Tibial artery (tissue), 4 donors: ENCODE measurements at regions not wholly inside any gene's neighbourhood (a gene's known extent, or its start where the extent isn't known, plus 50 kb on each side); places are given as distances from the start of the nearest gene placed in this dataset.

ENCODE experiments used
- DNase-seq, 2 donors: peaks; one replicate each; pipeline ENCODE4 v3.0.0-alpha.2; 2019
- H3K27ac ChIP-seq, 2 donors: fragments of 200-600 bp; sonication (generic) in 1 of 2; 1 replicate in 1 of 2; 2 replicates in 1 of 2; pipeline ENCODE4 v1.5.1; 2018 to 2019; ENCODE audit warnings: mild to moderate bottlenecking in 1 of 2
- H3K27me3 ChIP-seq, 2 donors: fragments of 200-600 bp; sonication (generic) in 1 of 2; one replicate each; pipeline versions ENCODE4 v1.5.1 to v1.6.0; 2016 to 2019
- H3K36me3 ChIP-seq, 3 donors: fragments of 200-600 bp; sonication (generic) in 2 of 3; one replicate each; pipeline ENCODE4 v1.5.1; 2016 to 2019; ENCODE audit warnings: mild to moderate bottlenecking in 2 of 3
- H3K4me1 ChIP-seq, 4 donors: fragments of 200-600 bp; sonication (generic) in 2 of 4; 1 replicate in 3 of 4; 2 replicates in 1 of 4; pipeline ENCODE4 v1.5.1; 2016 to 2019
- H3K4me3 ChIP-seq, 2 donors: fragments of 200-600 bp; sonication (generic) in 1 of 2; 1 replicate in 1 of 2; 2 replicates in 1 of 2; pipeline ENCODE4 v1.5.1; 2018 to 2019; ENCODE audit warnings: mild to moderate bottlenecking in 2 of 2
- H3K9me3 ChIP-seq, 3 donors: fragments of 200-600 bp; sonication (generic) in 1 of 3; one replicate each; pipeline ENCODE4 v1.5.1; 2016 to 2019
- CTCF ChIP-seq, 2 experiments: fragments of 200-600 bp in 1 of 2; fragments of 450-650 bp in 1 of 2; IDR thresholded peaks; one replicate each; pipeline ENCODE4 v1.5.1; 2017 to 2019; ENCODE audit warnings: antibody characterized with exemption in 2 of 2, mild to moderate bottlenecking in 1 of 2, moderate library complexity in 1 of 2
- intact Hi-C: fragments of 100-400 bp; cut with DNase I; formaldehyde crosslinking; loops from one replicate; pipeline ENCODE4 v1.15.0; 2023; ENCODE audit warnings: low total_unique reads

GRCh38 chr17:20920815-20921199 is 122.0 kb downstream of the USP22 start:
- peak overlapping the region in 1 of 2 donors; percentile 14 for H3K4me3 ChIP-seq
- no peak for DNase-seq
- H3K4me1 ChIP-seq = peaks cover 0 to 55% (median 6%) of the 10 kb centered on the region in 4 donors
- peak overlapping the region; percentile 36 to 67 for H3K27ac ChIP-seq
- no peak for TF ChIP-seq CTCF (IDR thresholded peaks at IDR 0.05)
- no peaks in the 10 kb centered on the region for H3K27me3 ChIP-seq
- intact Hi-C loops = no loop called here
- no peaks in the 10 kb centered on the region for H3K36me3 ChIP-seq
- H3K9me3 ChIP-seq = no peaks in the 10 kb centered on the region

DNA sequence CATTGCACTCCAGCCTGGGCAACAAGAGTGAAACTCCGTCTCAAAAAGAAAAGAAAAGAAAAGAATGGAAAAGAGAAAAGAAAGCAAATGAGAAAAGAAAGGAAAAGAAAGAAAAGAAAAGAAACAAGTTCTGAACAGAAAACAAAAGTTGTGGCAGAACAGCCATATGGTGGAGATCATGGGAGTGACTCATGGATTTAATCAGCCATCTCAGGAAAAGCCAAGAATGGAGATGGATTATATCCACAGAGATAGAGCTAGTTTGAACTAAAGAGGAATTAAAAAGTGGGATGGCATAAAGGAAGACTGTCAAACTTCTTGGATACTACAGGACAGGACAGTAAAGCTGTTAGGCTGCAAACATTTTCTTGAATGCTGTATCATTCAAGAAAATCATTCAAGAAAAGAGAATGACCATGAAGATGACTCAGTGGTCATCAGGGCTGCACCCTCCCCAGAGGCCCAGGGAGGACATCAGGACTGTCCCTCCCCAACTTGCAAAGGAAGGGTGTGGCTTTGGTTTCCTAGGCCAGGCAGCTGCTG is 120.6 kb downstream of the USP22 start:
- peak overlapping the region in 1 of 2 donors; percentile 14 for H3K4me3 ChIP-seq
- H3K9me3 ChIP-seq = no peaks in the 10 kb centered on the region
- H3K4me1 ChIP-seq = peaks cover 0 to 69% (median 8%) of the 10 kb centered on the region in 4 donors
- H3K27ac ChIP-seq = peak overlapping the region; percentile 36 to 67
- TF ChIP-seq CTCF (IDR thresholded peaks at IDR 0.05) = no peak
- peak in 1 of 2 donors; percentile 44 for DNase-seq
- no peaks in the 10 kb centered on the region for H3K36me3 ChIP-seq
- intact Hi-C loops = no loop called here
- H3K27me3 ChIP-seq = no peaks in the 10 kb centered on the region

GRCh38 chr17:20924306-20924705 is 118.5 kb downstream of the USP22 start:
- intact Hi-C loops = no loop called here
- DNase-seq = no peak

DNA sequence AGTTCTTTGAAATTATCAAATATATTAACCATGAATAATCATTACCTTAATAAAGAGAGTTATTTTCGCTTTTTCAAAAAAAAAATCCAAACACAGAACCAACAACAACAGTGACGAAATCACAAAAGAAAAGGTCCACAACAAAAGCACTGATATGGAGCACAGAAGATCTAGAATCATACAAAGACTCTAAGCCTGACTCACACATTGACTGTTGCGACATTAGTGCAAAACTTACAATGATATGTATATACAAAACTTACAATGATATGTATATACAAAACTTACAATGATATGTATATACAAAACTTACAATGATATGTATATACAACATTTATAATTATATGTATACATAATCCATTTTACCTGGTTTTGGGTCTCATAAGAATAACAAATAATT is 117.7 kb downstream of the USP22 start:
- no peaks in the 10 kb centered on the region for H3K27me3 ChIP-seq
- no peak for TF ChIP-seq CTCF (IDR thresholded peaks at IDR 0.05)

More at GRCh38 chr17:20924306-20924705, 118.5 kb downstream of the USP22 start:
- Histone ChIP-seq H3K4me1 (peaks cover 0 to 87% (median 11%) of the 10 kb centered on the region in 4 donors), H3K9me3 (no peaks in the 10 kb centered on the region), H3K27ac (peak overlapping the region; percentile 48 to 67), H3K27me3 (no peaks in the 10 kb centered on the region), H3K4me3 (peak overlapping the region in 1 of 2 donors; percentile 11), H3K36me3 (no peaks in the 10 kb centered on the region)
- TF ChIP-seq CTCF (IDR thresholded peaks at IDR 0.05) = no peak

GRCh38 chr17:20925954-20926353 is 116.9 kb downstream of the USP22 start:
- peak overlapping the region; percentile 24 to 33 for H3K4me3 ChIP-seq
- H3K36me3 ChIP-seq = no peaks in the 10 kb centered on the region
- H3K9me3 ChIP-seq = no peaks in the 10 kb centered on the region
- H3K27me3 ChIP-seq = no peaks in the 10 kb centered on the region
- intact Hi-C loops = no loop called here
- peaks cover 0 to 76% (median 10%) of the 10 kb centered on the region in 4 donors for H3K4me1 ChIP-seq
- H3K27ac ChIP-seq = peak overlapping the region; percentile 55 to 67
- TF ChIP-seq CTCF (IDR thresholded peaks at IDR 0.05) = no peak
- no peak for DNase-seq

More for the DNA sequence above, 117.7 kb downstream of the USP22 start:
- Histone ChIP-seq H3K4me3 (no peak overlapping the region), H3K36me3 (no peaks in the 10 kb centered on the region), H3K9me3 (no peaks in the 10 kb centered on the region), H3K4me1 (peaks cover 0 to 82% (median 11%) of the 10 kb centered on the region in 4 donors), H3K27ac (peak overlapping the region; percentile 48 to 67)
- intact Hi-C loops = no loop called here
- no peak for DNase-seq
